GM21390 (cell line): ENCODE measurements at regions not wholly inside any gene's neighbourhood (a gene's known extent, or its start where the extent isn't known, plus 50 kb on each side); places are given as distances from the start of the nearest gene placed in this dataset.
"Not testable (repeated sequence)": the region's sequence is repeated elsewhere in the genome, so short reads cannot be mapped to it uniquely, and the experiment has no call there.

Experiments
- ATAC-seq: cut with Tn5 transposase; IDR thresholded peaks from one replicate; pipeline ENCODE4 v1.9.1; 2021; ENCODE audit not compliant: unreplicated experiment

DNA sequence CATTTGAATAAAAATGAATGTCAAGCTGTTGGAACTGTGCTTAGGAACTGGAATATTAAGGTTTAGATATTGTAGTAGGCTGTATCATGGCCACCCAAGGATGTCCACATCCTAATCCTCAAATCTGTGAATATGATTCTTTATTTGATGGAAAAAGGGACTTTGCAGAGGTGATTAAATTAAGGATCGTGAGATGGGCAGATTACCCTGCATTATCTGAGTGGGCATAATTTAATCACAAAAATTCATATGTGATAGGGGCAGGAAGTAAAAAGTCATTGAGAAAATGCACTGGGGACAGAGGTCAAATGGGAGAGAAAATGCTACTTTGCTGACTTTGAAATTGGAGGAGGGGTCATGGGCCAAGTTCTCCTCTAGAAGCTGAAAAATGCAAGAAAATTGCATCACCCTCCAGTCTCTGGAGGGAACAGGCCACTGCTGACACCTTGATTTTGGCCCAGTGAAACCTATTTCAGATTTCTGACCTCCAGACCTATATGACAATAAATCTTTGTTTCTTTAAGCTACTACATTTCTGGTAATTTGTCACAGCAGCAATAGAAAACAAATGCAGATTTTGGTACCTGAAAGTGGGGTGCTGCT, 521.4 kb downstream of the PCDH7 start:
- no peak for ATAC-seq

DNA sequence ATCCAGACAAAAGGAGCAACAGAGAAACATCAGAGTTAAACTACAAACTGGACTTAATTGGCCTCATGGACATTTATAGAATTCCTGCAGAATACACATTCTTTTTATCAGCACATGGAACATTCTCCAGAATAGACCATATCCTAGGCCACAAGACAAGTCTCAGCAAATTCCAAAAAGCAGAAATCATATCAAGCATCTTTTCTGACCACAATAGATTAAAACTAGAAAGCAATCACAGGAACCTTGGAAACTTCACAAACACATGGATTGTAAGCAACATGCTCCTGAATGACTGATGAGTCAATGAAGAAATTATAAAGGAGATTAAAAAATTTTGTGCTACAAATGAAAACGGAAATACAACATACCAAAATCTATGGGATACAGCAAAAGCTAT, 526.7 kb downstream of the PCDH7 start:
- no peak for ATAC-seq

DNA sequence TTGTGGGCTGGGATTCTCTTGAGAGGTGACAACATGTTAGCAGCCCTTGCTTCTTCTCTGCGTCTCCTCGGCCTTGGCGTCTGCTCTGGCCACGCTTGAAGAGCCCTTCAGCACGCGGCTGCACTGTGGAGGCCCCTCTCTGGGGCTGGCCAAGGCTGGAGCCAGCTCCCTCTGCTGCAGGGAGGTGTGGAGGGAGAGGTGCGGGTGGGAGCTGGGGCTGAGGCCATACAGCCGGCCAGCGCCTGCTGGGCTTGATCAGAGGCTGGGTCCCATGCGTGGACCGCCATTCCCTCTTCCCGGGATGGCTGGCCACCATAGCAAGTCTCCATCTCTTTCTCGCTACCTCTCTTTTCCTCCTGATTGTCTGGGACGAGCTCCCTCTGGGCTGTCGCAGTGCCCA, 539.0 kb downstream of the PCDH7 start:
- ATAC-seq, result no peak

DNA sequence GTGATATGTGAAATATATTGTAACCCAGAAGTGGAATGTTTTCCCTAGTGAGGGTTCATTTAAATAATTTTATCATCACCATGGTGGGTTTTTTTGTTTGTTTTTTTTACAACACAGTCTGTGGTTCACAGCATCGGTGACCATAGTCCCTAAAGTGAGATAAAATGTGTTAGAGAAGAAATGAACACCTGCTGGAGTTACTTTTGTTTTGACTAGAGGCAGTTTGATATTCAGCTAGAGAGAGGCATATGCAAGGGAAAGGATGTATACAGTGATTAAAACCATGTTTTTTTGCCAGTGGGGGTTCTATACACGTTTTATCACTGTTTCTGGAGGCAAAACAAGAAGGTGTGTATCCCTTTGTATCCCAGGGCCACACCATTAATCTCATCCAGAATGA, 541.5 kb downstream of the PCDH7 start:
- ATAC-seq, result no peak

DNA sequence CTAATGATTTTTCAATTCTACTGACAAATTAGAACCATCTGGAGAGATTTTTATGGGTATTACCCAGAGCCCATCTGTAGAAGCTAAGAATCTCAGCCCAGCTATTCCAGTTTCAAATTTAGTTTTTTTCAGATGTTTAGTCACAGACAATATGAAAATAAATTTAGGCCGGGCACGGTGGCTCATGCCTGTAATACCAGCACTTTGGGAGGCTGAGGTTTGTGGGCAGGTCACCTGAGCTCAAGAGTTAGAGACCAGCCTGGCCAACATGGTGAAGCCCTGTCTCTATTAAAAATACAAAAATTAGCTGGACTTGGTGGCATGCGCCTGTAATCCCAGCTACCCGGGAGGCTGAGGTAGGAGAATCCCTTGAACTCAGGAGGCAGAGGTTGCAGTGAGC, 545.9 kb downstream of the PCDH7 start:
- ATAC-seq, result not testable (repeated sequence)

DNA sequence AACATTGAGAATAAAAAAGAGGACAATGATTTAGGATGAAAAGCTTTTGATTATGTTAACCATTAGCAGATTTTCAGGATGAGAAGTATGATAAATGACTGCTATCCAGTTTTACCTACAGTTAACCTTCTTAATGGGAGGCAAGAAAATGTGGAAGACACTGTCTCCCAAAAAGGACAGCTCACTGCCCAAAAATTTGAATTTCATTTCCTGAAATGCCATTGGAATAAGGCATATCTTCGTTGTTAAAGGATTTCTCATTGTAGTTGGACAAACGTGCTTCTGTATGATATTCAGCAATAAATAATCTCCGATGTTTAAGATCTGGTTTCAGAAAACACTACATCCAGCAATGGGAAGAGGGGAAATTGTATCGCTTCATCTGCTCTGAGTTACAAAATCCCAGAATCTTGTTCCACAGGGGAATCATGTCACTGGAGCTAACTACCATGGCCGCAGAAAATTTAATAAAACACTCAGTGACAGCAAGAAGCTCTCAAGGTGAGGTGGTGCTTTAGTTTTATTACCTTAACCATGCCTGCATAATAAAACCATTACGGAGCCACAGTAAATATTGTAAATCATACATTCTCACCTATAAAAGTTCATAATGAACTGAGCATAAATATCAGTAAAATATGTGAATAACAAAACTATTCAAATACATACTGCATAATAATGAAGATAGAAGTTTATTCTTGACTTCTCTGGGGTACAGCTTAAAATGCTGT, 552.3 kb downstream of the PCDH7 start:
- no peak for ATAC-seq

DNA sequence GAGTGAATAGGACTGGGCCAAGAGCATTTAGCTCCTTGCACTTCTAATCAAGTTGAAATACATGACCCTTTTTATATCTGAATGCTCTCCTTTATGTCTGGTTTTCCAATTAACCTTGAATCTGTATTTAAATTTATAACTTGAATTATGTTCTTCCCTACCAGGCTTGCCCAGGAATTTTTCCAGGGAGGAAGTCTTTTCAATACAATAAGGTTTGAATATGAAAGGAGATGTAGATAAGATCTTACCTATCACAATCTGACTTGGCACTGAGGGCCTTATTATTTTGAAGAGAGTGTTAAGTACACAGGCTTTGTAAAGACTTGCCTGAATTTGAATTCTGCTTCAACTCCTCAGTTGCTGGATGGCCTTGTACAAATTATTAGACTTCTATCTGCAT, 555.7 kb downstream of the PCDH7 start:
- no peak for ATAC-seq

DNA sequence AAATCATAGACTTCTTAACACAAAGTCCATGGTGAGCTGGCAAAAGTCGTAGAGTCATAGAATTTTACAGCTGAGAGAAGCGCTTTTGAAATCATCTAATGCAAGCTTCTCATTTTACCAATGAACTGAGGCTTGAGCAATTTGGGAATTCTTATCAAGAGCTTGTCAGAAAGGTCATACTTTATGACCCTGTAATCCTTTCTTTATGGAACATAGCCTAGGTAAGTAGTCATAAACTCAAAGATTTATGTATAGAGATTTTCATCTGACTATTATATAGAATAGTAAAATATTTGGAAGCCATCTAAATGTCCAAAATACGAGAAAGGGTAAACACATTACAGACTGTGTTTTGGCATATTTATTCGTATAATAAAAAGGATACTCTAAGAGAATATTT, 563.5 kb downstream of the PCDH7 start:
- ATAC-seq, result no peak

DNA sequence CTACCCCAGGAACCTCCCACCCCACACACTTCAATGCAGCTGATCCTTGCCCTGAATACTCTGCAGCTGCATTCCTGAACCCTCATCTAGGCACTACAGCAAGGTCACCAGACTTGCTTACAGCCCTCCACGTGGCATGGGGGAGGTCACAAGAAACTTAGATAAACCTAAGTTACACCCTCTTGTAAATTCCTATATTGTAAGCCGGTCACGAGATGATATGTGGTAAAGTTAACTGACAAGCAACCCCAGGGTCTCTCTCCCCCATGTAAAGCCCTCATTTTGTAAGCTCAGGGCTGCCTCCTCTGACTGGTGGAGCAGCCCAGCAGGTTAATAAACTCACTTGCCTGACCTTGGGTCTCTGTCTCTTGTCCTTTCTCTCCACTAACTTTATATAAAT, 570.7 kb downstream of the PCDH7 start:
- peak; percentile 35 for ATAC-seq

DNA sequence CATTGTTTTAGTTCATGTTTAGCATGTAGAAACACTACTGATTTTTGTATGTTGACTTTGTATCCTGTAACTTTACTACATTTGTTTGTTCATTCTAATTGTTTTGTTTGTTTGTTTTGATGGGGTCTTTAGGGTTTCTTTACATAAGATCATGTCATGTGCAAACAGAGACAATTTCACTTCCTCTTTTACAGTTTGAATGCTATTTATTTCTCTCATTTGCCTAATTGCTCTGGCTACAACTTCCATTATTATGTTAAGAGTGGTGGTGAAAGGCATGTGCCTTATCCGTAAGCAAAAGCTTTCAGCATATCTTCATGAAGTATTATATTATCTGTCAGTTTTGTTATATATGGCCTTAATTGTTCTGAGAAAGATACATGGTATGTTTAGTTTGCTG, 571.1 kb downstream of the PCDH7 start:
- peak; percentile 83 for ATAC-seq

DNA sequence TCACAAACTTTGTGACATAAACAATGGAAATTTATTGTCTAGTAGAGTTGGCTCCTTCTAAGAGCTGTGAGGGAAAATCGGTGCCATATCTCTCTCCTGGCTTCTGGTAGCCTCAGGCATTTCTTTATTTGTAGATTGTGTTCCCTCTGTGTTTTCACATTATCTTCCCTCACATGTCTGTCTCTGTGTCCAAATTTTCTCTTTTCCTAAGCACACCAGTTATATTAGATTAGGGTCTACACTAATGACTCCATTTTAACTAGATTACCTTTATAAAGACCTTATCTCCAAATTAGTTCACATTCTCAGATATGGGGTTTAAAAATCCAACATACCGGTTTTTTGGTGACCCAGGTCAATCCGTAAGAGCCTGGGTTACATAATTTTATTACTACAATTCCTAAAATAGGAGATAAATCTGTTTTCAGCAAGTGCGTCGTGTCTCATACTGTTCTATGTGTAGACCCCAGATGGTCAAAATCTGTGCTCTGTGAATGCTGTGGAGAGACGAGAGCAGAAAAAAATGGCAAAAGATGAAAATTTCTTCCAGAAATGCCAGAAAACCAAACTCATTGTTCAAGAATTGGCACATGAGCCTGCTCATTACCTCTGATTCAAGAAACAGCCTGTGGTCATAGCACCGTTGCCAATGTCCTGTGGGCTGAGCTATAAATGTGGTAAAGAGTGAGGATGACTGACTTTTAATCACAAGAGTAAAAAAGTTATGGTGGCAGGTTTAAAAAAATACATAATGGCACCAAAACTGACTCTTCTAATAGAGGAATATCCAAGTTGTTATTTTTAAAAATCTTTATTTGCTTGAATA, 574.7 kb downstream of the PCDH7 start:
- no peak for ATAC-seq

DNA sequence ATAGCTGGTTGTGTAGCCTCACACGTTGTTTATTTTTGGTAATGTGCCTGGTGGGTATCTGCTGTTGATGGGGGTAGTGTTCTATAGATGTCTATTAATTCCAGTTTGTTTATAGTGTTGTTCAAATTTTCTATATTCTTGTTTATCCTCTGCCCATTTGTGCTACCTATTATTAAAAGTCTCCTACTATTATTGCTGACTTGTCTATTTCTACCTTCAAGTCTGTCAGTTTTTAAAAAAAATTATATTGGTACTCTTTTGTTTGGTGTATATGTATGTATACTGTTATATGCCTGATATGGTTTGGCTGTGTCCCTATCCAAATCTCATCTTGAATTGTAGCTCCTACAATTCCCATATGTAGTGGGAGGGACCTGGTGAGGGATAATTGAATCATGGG, 578.6 kb downstream of the PCDH7 start:
- ATAC-seq, result no peak

DNA sequence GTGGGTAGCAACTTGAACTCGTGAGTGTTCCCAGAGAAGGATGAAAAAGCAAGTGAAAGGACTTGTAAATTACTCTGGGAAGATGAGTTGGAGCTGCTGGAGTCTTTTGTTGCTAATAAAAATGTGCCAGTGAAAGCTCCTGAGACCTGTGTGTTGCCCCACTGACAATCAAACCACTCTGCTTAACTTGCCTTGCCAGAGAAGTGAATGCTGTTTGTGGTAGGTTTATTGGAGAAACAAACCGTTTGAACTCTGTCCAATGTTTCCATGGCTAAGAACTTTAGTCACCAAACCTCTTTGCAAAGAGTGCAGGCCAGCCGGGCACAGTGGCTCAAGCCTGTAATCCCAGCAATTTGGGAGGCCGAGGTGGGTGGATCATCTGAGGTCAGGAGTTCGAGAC, 586.9 kb downstream of the PCDH7 start:
- ATAC-seq, result no peak

DNA sequence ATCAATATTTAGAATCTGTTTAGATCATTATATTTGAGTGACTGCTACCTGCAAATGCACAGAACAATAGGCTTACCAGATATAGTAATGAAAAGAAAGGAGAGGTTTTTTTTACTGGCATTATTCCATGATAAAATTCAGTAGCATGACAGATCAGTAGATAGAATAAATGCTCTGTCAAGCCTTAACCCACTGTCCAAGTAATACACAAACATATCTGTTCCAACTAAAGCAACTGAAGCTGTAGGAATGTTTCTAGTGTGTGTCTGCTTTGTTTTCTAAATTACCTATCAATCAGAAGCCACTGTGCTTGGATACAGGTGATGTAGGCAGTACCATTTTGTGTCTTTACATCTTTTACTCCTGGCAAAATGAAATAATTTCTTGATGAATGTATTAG, 604.6 kb downstream of the PCDH7 start:
- no peak for ATAC-seq

DNA sequence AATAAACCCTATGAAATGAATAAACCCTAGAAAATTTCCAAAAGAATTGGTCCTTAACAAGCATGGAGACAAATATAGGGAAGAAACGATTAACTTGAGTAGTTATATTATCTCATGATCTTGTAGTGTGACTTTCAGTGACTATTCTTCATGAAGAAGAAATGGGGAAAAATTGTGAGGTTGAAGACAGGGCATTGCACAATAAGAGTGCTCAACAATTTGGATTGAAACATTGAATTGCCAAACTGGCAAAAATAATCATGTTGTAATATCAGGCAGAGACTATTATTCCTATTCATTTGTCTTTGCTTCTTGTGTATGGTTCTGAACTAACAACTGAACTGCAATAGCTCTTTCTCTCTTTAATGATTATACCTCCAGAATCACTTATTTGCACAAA, 605.1 kb downstream of the PCDH7 start:
- no peak for ATAC-seq

DNA sequence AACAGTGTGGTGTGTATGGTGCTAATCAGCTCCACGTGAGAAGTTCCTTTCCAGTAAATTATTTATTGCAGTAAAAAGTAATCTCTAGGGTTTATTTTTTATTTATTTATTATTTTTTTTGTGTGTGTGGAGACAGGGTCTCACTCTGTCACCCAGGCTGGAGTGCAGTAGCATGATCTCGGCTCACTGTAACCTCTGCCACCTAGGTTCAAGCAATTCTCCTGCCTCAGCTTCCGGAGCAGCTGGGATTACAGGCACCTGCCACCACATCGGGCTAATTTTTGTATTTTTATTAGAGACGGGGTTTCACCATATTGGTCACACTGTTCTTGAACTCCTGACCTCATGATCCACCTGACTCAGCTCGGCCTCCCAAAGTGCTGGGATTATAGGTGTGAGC, 606.9 kb downstream of the PCDH7 start:
- no peak for ATAC-seq

DNA sequence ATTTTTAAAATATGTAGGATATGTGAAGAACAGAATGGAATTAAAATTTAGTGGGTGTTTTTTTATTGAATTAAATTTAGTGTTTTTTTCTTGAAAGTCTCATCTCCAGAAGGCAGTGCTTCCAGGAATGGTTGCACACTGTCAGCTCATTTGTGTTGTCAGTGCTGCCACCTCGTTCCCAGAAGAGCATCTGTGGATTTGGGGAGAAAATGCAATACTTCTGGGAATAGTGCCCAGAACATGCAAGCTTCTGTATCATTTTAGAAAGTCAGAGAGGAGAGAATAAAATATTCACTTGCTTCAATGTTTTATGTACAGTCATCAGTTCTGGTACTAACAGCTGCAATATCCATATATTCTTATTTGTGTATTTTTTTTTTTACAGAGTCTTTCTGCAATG, 608.8 kb downstream of the PCDH7 start:
- no peak for ATAC-seq

DNA sequence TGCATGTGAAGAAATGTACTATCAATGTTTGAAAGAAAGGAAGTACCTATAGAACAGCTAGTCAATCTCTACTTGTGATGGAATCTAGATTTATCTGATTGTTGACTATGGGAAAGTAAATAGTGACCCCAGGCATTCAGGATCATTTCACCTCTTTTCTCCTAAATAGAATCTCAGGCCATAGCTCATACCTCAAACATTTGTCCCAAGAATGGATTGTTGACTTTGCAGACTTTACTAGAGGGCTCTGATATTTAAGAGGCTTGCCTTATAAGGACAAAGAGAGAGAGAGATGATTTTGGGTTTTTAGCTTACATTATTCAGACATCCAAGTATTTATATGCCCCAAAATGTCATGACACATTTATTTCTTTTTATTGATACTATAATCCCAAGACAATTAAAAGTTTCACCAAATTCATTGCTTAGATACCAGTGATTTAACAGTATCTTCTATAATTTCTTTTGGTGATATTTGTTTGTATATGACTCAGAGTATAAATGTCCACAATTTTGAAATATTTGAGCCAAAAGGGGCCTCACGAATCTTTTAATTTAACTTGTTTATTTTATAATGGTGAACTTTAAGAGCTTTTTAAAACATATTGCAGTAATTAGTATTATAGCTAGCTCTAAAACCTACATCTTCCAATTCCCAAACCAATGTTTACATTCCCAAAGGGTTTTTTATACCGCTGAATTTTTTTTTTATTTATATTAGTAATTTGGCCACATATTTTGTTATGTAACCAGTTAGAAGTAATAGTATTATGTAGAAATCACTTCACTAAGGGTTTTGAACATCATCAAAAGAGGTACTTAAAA, 614.1 kb downstream of the PCDH7 start:
- no peak for ATAC-seq

DNA sequence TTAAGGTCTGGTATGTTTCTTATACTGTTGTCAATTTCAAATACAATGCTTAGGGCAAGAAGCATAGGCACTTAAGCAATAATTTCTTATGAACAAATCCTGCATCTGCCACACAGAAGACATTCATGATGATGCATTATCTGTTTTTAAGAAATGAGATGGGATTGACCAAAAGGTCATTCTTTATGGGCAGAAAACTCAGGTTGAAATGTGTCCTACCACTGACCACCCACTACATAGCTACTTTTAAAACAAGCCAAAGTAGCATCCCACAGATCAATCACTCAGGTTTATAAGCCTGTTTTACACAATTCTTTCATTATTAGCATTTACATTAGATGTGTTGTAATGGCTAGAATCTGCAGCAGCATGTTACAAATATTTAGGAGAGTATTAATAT, 617.8 kb downstream of the PCDH7 start:
- no peak for ATAC-seq

DNA sequence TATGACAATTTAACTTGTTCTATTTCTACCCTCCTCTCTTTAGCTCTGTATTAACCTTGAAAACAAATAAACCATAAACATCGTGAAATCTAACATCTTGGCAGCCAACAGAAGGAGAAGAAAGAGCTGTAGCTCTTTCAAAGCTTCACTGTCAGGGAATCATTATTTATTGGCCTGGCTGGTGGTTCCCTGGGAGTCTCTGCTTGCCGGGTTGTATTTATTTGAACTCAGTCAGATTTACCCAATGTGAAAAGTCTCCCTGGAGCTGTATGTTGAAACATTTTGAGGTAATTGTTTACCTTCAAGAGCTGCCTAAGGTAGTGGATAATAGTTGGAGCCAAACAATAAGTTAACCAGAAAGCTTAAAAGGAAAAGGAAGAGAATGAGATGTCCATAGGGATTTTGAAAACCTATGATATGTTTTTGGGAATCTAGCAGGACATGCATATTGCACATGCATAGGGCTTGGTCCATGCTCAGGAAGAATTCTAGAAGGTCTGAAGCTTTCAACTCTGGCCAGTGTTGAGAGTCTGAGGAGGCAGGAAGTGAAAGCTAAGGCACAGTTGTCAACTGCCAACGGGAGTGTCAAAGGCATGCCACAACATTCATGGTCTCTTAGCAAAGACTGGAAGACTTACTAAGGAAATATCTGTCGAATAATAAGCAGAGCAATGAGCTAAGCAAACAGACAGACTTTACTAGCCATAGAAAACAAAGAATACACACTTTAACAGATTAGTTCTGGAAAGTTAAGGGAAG, 621.6 kb downstream of the PCDH7 start:
- no peak for ATAC-seq

DNA sequence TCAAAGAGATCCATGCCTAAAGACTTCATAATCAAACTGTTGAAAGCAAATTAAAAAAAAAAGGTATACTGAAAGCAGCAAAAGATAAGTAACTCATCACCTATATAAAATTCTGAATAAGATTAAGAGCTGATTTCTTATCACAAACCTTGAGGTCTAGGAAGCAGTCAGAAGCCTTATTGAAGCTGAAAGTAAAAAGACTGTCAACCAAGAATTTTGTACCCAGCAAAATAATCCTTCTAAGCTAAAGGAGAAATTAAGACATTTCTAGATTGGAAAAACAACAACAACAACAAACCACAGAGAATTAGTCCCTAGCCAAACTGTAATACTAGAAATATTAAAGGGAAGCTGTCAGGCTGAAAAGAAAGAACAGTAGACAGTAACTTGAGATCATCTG, 622.9 kb downstream of the PCDH7 start:
- ATAC-seq, result no peak
